ENCODE measurements at regions not wholly inside any gene's neighbourhood (a gene's known extent, or its start where the extent isn't known, plus 50 kb on each side); places are given as distances from the start of the nearest gene placed in this dataset.

DNA sequence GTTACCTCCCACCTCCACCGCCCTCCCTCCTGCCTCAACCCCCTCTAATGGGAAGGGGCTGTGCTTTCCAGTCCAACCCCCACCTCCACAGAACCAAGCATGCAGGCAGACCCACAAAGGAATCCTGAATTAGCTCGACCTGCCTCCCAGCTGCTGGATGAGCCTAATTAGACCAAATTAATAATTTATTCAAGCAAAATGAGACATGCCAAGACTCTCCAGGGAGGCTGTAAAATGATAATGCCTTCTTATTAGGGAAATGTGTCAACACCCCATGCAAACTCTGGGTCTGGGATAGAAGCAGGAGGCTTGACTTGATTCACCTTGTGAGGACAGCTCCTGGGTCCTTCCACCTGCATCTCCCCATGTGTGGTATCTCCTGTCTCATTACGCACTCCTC is 59.4 kb upstream of the HMGXB4 start:
- FAIRE-seq (no peak), DNase-seq (ENCODE audit: low read depth) (no peak)
- H3K36me3 ChIP-seq (ENCODE audit: control insufficient read depth, insufficient read depth, low read length) = no peaks in the 10 kb centered on the region
- TF ChIP-seq CTCF (IDR thresholded peaks at IDR 0.05; ENCODE audit: insufficient read depth, low read length, severe bottlenecking) = no peak
- H3K4me3 ChIP-seq (ENCODE audit: low read depth, low read length) = no peak overlapping the region
- H3K27me3 ChIP-seq (ENCODE audit: control insufficient read depth, insufficient read depth, low read length) = no peaks in the 10 kb centered on the region

- no peak for FAIRE-seq
- no peaks in the 10 kb centered on the region for H3K36me3 ChIP-seq (ENCODE audit: control insufficient read depth, insufficient read depth, low read length)
- H3K4me3 ChIP-seq (ENCODE audit: low read depth, low read length) = no peak overlapping the region
- DNase-seq (ENCODE audit: low read depth) = no peak
- no peaks in the 10 kb centered on the region for H3K27me3 ChIP-seq (ENCODE audit: control insufficient read depth, insufficient read depth, low read length)
- no peak for TF ChIP-seq CTCF (IDR thresholded peaks at IDR 0.05; ENCODE audit: insufficient read depth, low read length, severe bottlenecking)
Measured at GRCh38 chr22:35198738-35199137, 58.6 kb upstream of the HMGXB4 start.

GRCh38 chr22:35202376-35202775 is 54.9 kb upstream of the HMGXB4 start:
- H3K4me3 ChIP-seq (ENCODE audit: low read depth, low read length) = no peak overlapping the region
- no peak for DNase-seq (ENCODE audit: low read depth)
- H3K27me3 ChIP-seq (ENCODE audit: control insufficient read depth, insufficient read depth, low read length) = no peaks in the 10 kb centered on the region
- no peaks in the 10 kb centered on the region for H3K36me3 ChIP-seq (ENCODE audit: control insufficient read depth, insufficient read depth, low read length)
- no peak for TF ChIP-seq CTCF (IDR thresholded peaks at IDR 0.05; ENCODE audit: insufficient read depth, low read length, severe bottlenecking)
- no peak for FAIRE-seq

DNA sequence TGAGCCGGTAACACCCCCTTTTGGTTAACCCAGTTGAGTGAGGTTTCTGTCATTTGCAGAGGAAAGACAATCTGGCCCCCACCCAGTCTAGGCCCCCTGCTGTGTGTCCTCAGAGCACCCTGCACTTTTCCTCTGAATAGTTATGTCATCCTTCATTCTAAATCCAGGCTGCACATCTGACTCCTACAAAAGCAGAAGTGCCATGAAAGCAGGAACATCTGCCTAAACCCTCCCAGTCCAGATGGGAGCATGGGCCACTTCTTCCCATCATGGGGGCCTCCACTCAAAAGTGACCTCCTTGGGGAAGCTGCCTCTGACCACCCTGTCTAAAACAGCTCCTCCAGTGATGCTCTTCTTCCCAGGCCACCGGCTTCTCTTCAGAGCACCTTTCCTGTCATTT is 53.7 kb upstream of the HMGXB4 start:
- H3K36me3 ChIP-seq (ENCODE audit: control insufficient read depth, insufficient read depth, low read length) = no peaks in the 10 kb centered on the region
- DNase-seq (ENCODE audit: low read depth) (no peak), FAIRE-seq (no peak)
- no peak for TF ChIP-seq CTCF (IDR thresholded peaks at IDR 0.05; ENCODE audit: insufficient read depth, low read length, severe bottlenecking)
- no peak overlapping the region for H3K4me3 ChIP-seq (ENCODE audit: low read depth, low read length)
- no peaks in the 10 kb centered on the region for H3K27me3 ChIP-seq (ENCODE audit: control insufficient read depth, insufficient read depth, low read length)

GRCh38 chr22:35204807-35205775 is 52.2 kb upstream of the HMGXB4 start:
- no peak for DNase-seq (ENCODE audit: low read depth)
- FAIRE-seq = no peak
- Histone ChIP-seq H3K27me3 (ENCODE audit: control insufficient read depth, insufficient read depth, low read length) (no peaks in the 10 kb centered on the region), H3K36me3 (ENCODE audit: control insufficient read depth, insufficient read depth, low read length) (no peaks in the 10 kb centered on the region), H3K4me3 (ENCODE audit: low read depth, low read length) (no peak overlapping the region)
- TF ChIP-seq CTCF (IDR thresholded peaks at IDR 0.05; ENCODE audit: insufficient read depth, low read length, severe bottlenecking) = no peak
